HG03103 (cell line): ENCODE measurements at regions not wholly inside any gene's neighbourhood (a gene's known extent, or its start where the extent isn't known, plus 50 kb on each side); places are given as distances from the start of the nearest gene placed in this dataset.

Experiments
- ATAC-seq: cut with Tn5 transposase; IDR thresholded peaks from one replicate; pipeline ENCODE4 v1.9.1; 2021; ENCODE audit warnings: low read depth; ENCODE audit not compliant: unreplicated experiment

DNA sequence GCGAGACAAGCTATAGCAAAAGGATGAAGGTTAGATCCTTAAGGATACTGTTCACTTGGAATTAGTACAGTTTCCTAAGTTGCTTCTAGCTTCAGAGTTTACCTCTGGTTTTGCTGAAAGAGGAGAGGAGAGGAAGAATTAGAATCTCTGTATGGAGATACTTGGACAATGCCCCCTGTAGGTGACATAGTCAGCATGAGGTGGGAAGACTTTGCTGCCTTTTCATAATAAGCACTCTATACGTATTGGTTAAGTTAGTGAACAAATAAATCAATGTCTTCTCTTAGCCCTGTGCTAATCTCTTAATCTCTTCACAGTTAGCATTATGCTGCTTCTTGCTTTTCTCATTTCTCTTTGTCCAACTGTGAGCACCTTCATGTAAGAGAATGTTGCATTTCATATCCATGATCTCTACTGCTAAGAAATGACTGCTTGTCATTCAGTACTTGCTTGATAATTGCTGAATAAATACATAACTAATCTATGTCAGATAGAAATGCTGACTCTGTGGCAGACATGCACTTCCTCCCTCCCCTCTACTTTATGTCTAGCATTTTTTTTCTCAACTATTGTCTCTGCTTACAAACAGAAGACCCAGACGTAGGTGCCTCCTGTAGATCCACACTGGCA, 527.2 kb downstream of the GBA3 start:
- no peak for ATAC-seq

DNA sequence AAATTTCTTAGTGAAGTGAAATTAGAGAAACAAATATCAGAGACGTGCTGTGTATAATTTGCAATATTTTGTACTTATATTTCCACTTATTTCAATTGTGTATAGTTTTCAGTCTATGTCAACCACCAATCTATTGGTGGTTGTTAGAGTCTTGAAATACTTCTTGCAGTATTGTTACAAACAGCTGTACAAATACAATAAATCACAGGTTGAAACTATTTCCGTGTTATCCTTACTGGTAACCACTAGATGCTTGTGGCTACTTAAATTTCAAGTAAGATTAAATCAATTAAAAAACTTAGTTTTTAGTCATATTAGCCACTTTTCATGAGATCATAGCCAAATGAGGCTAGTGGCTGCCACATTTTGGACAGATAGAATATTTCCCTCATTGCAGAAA, 520.5 kb downstream of the GBA3 start:
- ATAC-seq: no peak

DNA sequence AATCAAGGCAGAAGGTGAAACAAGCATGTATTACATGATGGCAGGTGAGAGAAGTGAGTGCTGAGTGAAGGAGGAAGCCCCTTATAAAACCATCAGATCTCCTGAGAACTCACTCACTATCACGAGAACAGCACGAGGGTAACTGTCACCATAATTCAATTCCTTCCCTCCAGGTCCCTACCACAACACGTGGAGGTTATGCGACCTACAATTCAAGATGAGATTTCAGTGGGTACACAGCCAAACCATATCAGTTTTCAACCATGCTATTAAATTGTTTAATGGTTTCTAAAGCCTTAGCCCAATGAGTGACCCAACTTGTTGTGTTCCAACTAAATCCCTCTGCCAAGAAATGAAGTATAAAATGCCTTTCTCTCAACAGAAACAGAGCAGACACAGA, 519.8 kb downstream of the GBA3 start:
- no peak for ATAC-seq

DNA sequence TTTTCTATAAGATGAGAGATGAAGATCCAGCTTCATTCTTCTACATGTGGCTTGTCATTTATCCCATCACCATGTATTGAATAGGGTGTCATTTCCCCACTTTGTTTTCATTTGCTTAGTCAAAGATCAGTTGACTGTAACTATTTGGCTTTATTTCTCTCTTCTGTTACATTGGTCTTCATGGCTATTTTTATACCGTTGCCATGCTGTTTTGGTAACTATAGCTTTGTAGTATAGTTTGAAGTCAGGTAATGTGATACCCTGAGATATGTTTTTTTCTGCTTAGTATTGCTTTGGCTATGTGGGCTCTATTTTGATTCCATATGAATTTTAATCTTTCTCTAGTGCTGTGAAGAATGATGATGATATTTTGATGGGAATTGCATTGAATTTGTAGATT, 514.3 kb downstream of the GBA3 start:
- ATAC-seq: no peak

DNA sequence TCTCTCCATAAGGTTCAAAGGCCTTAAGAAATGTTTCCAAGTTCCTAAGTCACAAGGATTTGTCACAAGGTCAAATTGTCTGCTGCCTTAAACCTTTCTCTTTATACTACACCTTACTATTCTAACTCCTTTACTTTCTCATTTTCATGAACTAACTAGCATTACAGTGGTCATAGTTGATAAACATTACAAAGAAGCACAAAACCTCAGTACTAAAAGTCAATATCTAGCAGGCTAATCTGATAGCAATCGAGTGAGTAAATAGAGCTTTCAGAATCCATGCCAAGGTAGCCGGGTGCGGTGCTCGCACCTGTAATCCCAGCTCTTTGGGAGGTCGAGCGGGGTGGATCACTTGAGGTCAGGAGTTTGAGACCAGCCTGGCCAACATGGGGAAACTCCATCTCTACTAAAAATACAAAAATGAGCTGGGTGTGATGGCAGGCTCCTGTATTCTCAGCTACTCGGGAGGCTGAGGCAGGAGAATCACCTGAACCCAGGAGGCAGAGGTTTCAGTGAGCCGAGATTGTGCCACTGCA, 510.0 kb downstream of the GBA3 start:
- no peak for ATAC-seq

DNA sequence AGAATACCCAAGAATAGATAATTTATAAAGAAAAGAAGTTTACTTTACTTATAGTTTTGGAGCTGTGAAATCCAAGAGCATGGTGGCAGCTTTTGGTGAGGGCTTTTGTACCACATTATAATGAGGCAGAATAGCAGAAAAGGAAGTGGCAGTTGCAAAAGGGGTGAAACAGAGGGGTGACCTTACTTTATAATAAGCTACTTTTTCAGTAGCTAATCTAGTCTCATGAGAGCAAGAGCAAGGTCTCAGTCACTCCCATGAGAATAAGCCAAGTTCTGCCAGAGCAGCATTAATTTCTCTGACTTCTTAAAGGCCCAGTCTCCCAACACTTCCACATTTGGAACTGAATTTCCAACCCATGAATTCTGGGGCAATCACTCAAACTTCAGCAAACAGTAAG, 502.0 kb downstream of the GBA3 start:
- ATAC-seq: no peak

DNA sequence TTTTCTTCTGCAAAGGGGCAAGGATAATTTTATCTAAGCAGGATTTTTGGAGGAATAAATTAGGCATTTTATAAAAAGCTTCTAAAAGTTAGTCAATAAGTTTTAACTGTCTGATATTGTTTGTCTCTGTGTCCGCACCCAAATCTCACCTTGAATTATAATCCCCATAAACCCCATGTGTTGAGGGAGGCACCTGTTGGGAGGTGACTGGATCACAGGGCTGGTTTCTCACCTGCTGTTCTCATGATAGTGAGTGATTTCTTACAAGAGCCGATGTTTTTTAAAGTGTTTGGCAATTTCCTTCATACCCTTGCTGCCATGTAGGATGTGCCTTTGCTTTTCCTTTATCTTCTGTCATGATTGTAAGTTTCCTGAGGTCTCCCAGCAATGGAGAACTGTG, 481.4 kb downstream of the GBA3 start:
- no peak for ATAC-seq

DNA sequence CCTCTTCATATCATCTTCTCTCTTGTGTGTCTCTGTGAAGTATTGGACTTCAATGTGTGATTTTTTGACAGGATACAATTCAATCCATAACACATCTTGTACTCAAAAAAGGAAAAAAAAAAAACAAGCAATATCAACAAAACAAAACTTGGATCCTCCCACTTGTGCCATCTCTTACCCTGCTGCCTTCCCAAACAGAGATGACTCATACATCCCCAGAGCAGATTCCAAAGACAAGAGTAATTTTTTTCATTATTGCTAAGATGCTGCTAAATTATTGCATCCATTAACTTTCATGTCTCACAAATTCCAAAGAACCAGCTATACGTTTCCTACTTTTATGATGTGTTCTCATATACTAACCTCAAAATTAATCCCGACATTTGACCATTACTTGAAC, 479.2 kb downstream of the GBA3 start:
- ATAC-seq: no peak

DNA sequence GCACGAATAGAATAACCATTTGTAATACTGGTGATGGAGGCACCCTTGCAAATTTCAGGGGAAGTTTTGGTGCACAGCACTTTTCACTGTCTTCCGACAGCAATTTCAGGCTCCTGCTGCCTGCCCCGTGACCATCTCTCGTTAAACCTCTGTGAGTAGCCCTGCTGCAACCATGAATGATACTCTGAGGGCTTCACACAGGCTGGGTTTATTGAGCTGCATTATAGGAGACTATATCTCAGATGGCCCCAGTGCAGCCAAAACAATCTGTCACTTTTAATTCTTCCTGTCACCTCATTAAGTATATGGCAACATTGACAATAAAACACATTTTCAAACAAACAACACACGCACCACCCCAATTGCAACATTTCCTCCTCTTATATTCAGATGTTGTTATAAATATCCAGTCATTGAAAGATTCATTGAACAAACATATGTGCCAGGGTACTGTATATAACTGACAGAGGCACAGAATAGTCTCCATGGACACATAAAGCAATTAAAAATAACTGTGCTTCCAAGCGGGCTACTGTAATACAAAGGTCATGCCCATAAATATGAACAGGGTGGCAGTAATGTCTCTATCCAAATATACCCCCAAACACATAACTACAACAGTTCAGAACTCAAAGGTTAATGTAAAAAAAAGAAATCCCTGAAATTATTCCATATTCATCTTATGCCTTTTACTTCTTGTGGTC, 477.0 kb downstream of the GBA3 start:
- no peak for ATAC-seq

DNA sequence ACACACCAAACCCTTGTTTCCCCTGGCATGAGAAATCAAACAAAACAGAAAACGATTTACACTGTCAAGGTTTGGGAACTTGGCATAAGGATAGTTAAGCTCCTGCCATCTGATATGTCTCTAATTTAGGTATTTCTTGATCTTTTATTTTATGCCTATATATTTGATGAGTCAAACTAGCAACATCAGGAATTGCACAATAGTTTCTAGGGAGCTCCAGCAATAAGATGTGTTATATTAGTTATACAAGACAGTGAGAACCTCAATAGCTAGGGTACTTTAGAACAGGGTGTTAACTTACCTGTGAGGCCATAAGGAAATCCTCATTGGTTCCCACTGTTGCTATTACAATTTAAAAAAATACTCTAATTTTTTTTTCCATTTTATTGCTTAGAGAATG, 474.2 kb downstream of the GBA3 start:
- no peak for ATAC-seq

DNA sequence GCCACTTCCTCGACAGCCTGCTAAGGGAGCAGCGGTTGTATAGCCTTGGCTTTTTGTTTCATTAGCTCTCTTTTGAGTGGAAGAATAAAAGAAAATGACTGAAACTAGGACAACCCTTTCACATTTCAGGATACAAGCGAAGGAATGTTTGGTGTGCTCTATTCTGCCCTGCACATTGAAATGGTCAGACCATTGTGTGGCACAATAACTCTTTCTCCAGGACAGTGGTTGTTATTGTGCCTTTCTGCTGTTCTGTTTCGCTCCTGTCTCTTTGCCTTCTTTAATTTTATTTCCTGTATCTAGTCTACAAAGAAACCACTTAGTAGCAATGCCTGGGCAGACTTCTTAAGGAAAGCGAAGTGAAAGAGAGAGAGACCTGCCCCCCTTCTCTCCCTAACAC, 473.7 kb downstream of the GBA3 start:
- ATAC-seq: no peak

DNA sequence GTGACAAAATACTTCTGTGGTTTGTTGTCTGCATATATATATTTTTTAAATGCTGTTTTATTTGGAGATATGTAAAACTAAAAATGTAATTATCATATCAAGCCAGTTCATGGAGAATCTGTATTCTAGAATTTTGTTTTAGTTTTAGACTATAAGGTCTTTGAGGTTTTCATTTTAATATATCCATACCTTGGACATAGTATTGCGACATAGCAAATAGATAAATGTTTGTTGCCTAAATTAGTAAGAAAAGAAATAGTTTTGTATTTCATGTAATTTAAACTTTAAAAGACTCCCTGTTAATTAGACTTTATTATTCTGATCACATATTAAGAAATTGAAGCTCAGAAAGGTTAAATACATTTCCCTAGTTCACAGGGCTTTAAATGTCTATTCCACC, 472.9 kb downstream of the GBA3 start:
- no peak for ATAC-seq

DNA sequence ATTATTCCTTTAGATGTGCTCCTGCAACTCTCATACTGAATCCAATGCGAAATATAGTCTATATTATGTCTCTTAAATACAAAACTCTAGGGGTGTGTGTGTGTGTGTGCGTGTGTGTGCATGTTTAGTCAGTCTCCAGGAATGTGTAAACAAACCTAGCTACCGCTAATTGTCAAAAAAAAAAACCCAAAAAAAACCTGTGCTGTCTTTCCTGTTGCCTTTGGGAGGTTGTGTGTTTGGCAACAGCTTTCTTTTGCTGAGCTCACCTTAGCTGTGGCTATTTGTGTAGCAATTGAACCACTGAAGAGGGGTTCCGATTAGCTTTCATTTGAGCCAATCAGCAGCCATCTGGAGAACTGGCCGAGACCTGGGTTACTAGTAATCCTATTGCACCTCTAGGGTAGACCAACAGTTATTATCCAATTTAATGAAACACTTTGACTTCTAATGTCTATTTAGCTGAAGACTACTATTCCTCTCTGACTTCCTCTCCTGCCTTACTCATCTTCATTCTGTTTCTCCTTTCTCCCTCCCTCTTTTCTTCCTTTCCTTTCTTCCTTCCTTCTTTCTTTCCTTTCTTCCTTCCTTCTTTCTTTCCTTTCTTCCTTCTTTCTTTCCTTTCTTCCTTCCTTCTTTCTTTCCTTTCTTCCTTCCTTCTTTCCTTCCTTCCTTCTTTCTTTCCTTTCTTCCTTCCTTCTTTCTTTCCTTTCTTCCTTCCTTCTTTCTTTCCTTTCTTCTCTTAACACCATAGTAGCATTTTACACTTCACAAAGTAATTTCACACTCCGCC, 471.1 kb downstream of the GBA3 start:
- ATAC-seq: no peak

DNA sequence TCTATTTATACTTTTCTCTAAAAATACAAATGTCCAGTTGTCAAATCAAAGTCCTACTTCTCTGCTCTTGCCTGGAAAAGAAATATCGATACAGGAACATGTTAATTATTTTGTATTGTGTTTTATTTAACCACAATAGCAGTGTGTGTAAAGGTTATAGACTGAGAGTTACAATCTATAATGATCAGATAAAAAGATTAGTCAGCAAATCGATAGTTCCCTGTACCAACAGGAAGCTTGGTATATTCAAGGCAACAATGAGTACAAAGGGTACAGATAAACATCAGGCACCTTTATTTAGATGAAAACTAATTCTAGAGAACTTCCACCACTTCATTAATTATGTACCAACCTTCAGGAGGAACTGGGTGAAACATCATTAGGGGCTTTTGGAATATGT, 469.5 kb downstream of the GBA3 start:
- ATAC-seq: no peak

DNA sequence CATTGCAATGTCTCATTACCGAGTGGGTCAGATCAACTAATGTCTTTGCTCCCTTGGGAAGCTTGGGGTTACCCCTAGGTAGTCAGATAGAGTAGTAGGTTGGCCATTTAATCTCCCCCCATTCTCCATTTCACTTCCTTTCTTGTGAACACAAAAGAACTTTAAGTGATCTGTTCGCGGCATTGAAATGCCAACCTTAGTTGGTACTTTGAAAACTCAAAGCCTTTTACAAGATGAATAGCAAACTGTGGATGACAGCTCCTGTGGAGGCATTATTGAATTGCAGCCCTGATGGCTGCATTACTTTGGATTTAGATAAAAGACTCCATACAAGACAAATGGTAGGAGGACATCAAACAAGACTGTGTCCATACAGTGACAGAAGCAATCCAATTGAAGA, 469.1 kb downstream of the GBA3 start:
- ATAC-seq: no peak

DNA sequence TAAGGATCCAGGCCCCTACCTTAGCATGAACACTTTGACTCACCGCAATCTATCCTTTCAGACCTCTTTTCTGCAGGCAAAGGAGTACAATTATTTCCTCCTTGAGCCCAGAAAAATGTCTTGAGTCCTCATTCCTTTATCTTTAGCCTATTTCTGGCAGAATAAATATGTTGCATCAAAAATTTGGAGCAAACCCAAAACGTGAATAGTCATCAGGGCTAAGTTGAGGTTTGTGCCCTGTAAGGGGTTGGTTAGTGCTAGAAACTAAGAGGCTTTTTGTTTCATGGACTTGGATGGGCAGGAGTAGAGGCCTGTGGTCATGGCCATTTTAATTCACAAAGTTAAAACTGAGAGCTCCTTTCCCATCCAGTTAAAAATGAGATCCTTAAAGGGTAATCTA, 460.3 kb downstream of the GBA3 start:
- no peak for ATAC-seq

DNA sequence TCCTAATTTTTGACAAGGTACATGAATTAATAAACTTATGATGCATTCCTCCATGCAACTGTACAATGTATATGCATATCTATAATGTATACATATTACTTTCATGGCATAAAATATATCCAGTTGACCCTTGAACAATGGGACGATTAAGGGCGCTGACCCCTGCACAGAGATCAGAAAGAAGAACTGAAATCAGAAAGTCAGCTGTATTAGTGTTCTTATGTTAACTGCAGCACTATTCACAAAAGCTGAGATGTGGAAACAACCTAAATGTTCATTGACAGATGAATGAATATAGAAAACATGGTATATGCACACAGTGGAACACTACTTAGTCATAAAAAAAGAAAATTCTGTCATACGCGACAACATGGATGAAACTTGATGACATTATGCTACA, 457.1 kb downstream of the GBA3 start:
- ATAC-seq: no peak

DNA sequence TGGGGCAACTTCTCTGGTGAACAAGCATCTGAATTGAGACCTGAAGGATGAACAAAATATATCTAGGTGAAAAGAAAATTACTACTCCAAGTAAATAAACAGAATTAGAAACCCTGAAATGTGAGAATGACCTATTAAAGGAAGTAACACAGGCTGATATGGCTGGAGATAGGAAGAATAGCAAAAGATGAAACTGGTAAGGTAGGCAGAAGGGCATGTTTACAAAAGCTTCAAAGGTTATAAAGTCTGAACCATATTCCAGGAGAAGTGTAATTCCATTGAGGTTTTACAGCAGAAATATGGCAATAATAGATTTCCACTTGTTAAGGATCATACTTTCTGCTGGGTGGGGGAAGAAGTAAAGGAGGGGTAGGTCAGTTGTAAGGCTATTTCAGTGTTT, 452.0 kb downstream of the GBA3 start:
- ATAC-seq: no peak

DNA sequence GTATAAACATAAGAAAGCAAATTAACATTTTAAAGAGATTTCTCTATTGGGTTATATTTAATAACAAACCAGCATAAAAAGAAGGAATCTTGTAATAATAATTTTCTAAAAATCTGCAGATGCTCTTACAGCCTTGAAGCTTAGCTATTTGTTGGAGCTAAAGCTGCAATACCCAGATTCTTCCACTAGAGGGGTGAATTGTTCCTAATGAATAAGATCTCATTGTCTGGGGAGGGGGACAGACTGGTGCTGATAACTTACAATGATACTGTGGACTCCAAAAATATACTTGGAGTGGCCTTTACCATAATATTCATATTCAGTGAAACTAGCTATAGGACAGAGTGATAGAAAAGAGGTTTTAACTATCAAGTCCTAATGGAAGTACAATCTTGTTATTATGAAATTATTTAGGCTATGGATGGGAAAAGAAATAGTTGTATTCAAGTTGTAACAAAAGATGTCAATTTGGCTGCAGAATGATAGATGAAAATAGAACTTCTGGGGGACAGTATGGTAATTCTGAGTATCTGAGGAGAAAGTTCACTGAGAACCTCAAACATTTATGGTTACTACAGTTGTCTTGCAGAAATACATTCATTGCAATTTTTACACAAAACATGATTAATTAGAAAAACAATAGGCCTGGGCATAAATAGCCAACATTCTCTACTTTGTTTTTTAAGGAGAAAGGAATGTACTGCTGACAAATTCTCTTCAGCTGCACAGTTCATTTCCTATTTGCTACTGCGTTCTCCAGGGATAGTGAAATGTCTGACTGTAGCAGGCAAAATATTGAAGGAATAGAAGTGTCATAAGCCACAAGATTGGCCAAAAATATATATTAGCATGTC, 443.3 kb downstream of the GBA3 start:
- ATAC-seq: no peak

DNA sequence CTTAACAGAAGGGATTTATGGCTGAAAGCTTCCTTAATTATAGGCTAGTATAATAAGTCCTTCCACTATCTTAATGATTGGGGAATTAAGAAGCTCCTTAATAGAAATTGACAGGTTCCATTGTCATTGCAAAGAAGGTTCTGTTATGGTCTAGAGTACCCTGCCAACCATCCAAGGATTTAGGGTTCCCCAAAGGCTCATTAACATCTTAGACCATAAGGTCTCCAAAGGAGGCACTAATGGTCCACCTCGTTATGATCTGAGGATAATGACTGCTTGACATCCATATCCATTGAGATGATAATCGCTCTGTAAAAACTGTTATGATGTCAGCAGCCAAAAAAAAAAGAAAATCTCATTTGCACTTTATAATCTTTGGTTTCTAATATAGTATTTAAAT, 441.6 kb downstream of the GBA3 start:
- ATAC-seq: no peak

DNA sequence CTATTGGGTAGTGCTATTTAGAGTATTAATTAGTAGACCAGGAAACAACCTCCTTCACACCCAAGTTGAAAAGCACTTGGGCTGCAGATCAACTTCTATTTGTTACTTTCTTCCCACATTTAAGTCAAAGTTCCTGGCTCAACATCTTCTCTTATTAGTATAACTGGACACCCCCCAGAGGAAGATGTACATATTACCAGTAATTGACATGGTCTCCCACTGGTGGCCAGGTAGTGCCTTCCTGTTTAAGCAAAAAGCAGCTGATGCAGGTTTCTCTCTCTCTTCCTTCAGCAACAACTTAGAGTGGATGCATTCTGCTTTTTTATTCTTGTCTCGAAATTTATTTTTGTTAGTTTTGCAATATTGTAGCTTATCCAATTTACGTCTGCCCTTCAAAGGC, 438.1 kb downstream of the GBA3 start:
- no peak for ATAC-seq
